Suprapubic skin (tissue), 4 donors: ENCODE measurements at regions not wholly inside any gene's neighbourhood (a gene's known extent, or its start where the extent isn't known, plus 50 kb on each side); places are given as distances from the start of the nearest gene placed in this dataset.

Source experiments
- DNase-seq, 2 donors: peaks; one replicate each; pipeline ENCODE4 v3.0.0-alpha.2; 2019; ENCODE audit warnings: low spot score in 2 of 2
- H3K27ac ChIP-seq: fragments of 200-600 bp; sonication (generic); one replicate; pipeline ENCODE4 v1.5.1; 2019
- H3K27me3 ChIP-seq: fragments of 200-600 bp; sonication (generic); one replicate; pipeline ENCODE4 v1.5.1; 2019
- H3K36me3 ChIP-seq: fragments of 200-600 bp; sonication (generic); one replicate; pipeline ENCODE4 v1.5.1; 2019
- H3K4me1 ChIP-seq: fragments of 200-600 bp; sonication (generic); one replicate; pipeline ENCODE4 v1.5.1; 2019
- H3K4me3 ChIP-seq: fragments of 200-600 bp; sonication (generic); one replicate; pipeline ENCODE4 v1.5.1; 2019; ENCODE audit warnings: mild to moderate bottlenecking
- H3K9me3 ChIP-seq: fragments of 200-600 bp; sonication (generic); one replicate; pipeline ENCODE4 v1.5.1; 2019
- CTCF ChIP-seq, 2 donors: fragments of 200-600 bp in 1 of 2; fragments of 450-650 bp in 1 of 2; sonication (generic) in 1 of 2; IDR thresholded peaks; one replicate each; pipeline ENCODE4 v1.5.1; 2016 to 2019; ENCODE audit warnings: antibody characterized with exemption in 2 of 2, mild to moderate bottlenecking in 1 of 2, moderate library complexity in 1 of 2
- EP300 ChIP-seq: sonication (generic); formaldehyde crosslinking; IDR thresholded peaks from one replicate; pipeline ENCODE4 v1.6.1; 2017; ENCODE audit warnings: antibody characterized with exemption
- POLR2A ChIP-seq, 2 donors: fragments of 450-650 bp; IDR thresholded peaks; one replicate each; pipeline ENCODE4 v1.6.1; 2017; ENCODE audit warnings: antibody characterized with exemption in 2 of 2, mild to moderate bottlenecking in 2 of 2, moderate library complexity in 2 of 2
- POLR2AphosphoS5 ChIP-seq, 3 donors: sonication (generic); formaldehyde crosslinking; IDR thresholded peaks; one replicate each; pipeline ENCODE4 v1.6.1; 2017; ENCODE audit warnings: antibody characterized with exemption in 3 of 3
- WGBS: methylation state at CpG from one replicate; pipeline ENCODE4 v1.1.5; 2018; 5-methylcytosine and 5-hydroxymethylcytosine counted together

- Histone ChIP-seq H3K27me3 (no peaks in the 10 kb centered on the region), H3K4me3 (no peak overlapping the region), H3K27ac (no peak overlapping the region), H3K9me3 (peaks cover 4% of the 10 kb centered on the region), H3K36me3 (no peaks in the 10 kb centered on the region), H3K4me1 (no peaks in the 10 kb centered on the region)
- no peak for TF ChIP-seq POLR2A (IDR thresholded peaks at IDR 0.05)
- TF ChIP-seq CTCF (IDR thresholded peaks at IDR 0.05), result no peak
- 75% methylated on average over 4 of the region's 4 CpGs for WGBS
- DNase-seq, result no peak
These were observed 123.0 kb downstream of the HTR1B start for GRCh38 chr6:77340331-77340730.

GRCh38 chr6:77339926-77340325 is 123.4 kb downstream of the HTR1B start:
- WGBS, result 80% methylated on average over 2 of the region's 2 CpGs
- no peaks in the 10 kb centered on the region for H3K27me3 ChIP-seq
- no peaks in the 10 kb centered on the region for H3K36me3 ChIP-seq
- no peak overlapping the region for H3K27ac ChIP-seq
- TF ChIP-seq CTCF (IDR thresholded peaks at IDR 0.05), result no peak
- no peak for TF ChIP-seq EP300
- no peak for TF ChIP-seq POLR2A (IDR thresholded peaks at IDR 0.05)
- no peak for TF ChIP-seq POLR2AphosphoS5 (IDR thresholded peaks at IDR 0.05)
- no peak overlapping the region for H3K4me3 ChIP-seq
- no peaks in the 10 kb centered on the region for H3K4me1 ChIP-seq
- peaks cover 4% of the 10 kb centered on the region for H3K9me3 ChIP-seq
- DNase-seq, result no peak

- no peaks in the 10 kb centered on the region for H3K27me3 ChIP-seq
- no peak for DNase-seq
- H3K36me3 ChIP-seq, result no peaks in the 10 kb centered on the region
- no peaks in the 10 kb centered on the region for H3K4me1 ChIP-seq
- TF ChIP-seq POLR2AphosphoS5 (IDR thresholded peaks at IDR 0.05), result no peak
- H3K4me3 ChIP-seq, result no peak overlapping the region
- peaks cover 4% of the 10 kb centered on the region for H3K9me3 ChIP-seq
- no peak overlapping the region for H3K27ac ChIP-seq
These were observed 125.9 kb downstream of the HTR1B start for GRCh38 chr6:77337392-77337791.

- H3K36me3 ChIP-seq, result no peaks in the 10 kb centered on the region
- 84% methylated on average over 3 of the region's 3 CpGs for WGBS
- H3K27me3 ChIP-seq, result no peaks in the 10 kb centered on the region
- no peak overlapping the region for H3K27ac ChIP-seq
- no peaks in the 10 kb centered on the region for H3K4me1 ChIP-seq
- no peak for TF ChIP-seq POLR2A (IDR thresholded peaks at IDR 0.05)
- no peak for TF ChIP-seq POLR2AphosphoS5 (IDR thresholded peaks at IDR 0.05)
- peaks cover 4% of the 10 kb centered on the region for H3K9me3 ChIP-seq
- DNase-seq, result no peak
- H3K4me3 ChIP-seq, result no peak overlapping the region
These were observed 129.2 kb downstream of the HTR1B start for GRCh38 chr6:77334093-77334492.

GRCh38 chr6:77332915-77333623 is 130.2 kb downstream of the HTR1B start:
- Histone ChIP-seq H3K36me3 (no peaks in the 10 kb centered on the region), H3K4me1 (no peaks in the 10 kb centered on the region), H3K9me3 (peaks cover 2% of the 10 kb centered on the region), H3K27me3 (no peaks in the 10 kb centered on the region), H3K27ac (no peak overlapping the region), H3K4me3 (no peak overlapping the region)
- WGBS, result 98% methylated on average over 11 of the region's 15 CpGs
- no peak for DNase-seq
- TF ChIP-seq POLR2AphosphoS5 (IDR thresholded peaks at IDR 0.05) (no peak), EP300 (no peak), CTCF (IDR thresholded peaks at IDR 0.05) (no peak), POLR2A (IDR thresholded peaks at IDR 0.05) (no peak)

- Histone ChIP-seq H3K27ac (no peak overlapping the region), H3K9me3 (no peaks in the 10 kb centered on the region), H3K36me3 (no peaks in the 10 kb centered on the region), H3K27me3 (no peaks in the 10 kb centered on the region), H3K4me1 (no peaks in the 10 kb centered on the region), H3K4me3 (no peak overlapping the region)
- 86% methylated on average over 3 of the region's 3 CpGs for WGBS
- no peak for DNase-seq
- TF ChIP-seq POLR2AphosphoS5 (IDR thresholded peaks at IDR 0.05) (no peak), CTCF (IDR thresholded peaks at IDR 0.05) (no peak), POLR2A (IDR thresholded peaks at IDR 0.05) (no peak), EP300 (no peak)
These were observed 136.6 kb downstream of the HTR1B start for GRCh38 chr6:77326711-77327110.
